K562 (cell line): ENCODE measurements at regions not wholly inside any gene's neighbourhood (a gene's known extent, or its start where the extent isn't known, plus 50 kb on each side); places are given as distances from the start of the nearest gene placed in this dataset.

Experiments used
- ARID1B ChIP-seq: fragments of 450-650 bp; IDR thresholded peaks from 2 replicates; pipeline ENCODE4 v1.6.1; 2016; ENCODE audit warnings: antibody characterized with exemption, mild to moderate bottlenecking, inconsistent platforms
- BHLHE40 ChIP-seq: IDR thresholded peaks from 2 replicates; pipeline ENCODE4 v1.6.1; 2011; ENCODE audit warnings: low read length, improper control_type of control experiment
- CBFA2T2 ChIP-seq: fragments of 450-650 bp; conservative IDR thresholded peaks from 2 replicates; pipeline ENCODE4 v1.6.1; 2017; ENCODE audit warnings: mild to moderate bottlenecking
- CBFA2T3 ChIP-seq: fragments of 450-650 bp; IDR thresholded peaks from 2 replicates; pipeline ENCODE4 v1.6.1; 2017
- CBX3 ChIP-seq, 2 experiments: IDR thresholded peaks; 1 replicate in 1 of 2; 2 replicates in 1 of 2; pipeline ENCODE4 v1.6.1; 2012; ENCODE audit warnings: inconsistent platforms in 2 of 2, low read length in 2 of 2, borderline replicate concordance in 1 of 2, control low read depth in 1 of 2
- CC2D1A ChIP-seq: fragments of 450-650 bp; IDR thresholded peaks from 2 replicates; pipeline ENCODE4 v1.6.1; 2017; ENCODE audit warnings: mild to moderate bottlenecking
- CEBPG ChIP-seq, 3 experiments: fragments of 200-800 bp in 1 of 3; sonication (Bioruptor generic) in 1 of 3; sonication (generic) in 1 of 3; formaldehyde crosslinking in 1 of 3; IDR thresholded peaks in 2 of 3; conservative IDR thresholded peaks in 1 of 3; 2 replicates each; pipeline versions ENCODE4 v1.6.1 to v1.8.0; 2016 to 2022; ENCODE audit warnings: missing compliant biosample characterization in 2 of 3, missing genetic modification characterization in 2 of 3, mild to moderate bottlenecking in 1 of 3, missing genetic modification reagents in 1 of 3
- EP400 ChIP-seq: fragments of 450-650 bp; IDR thresholded peaks from 2 replicates; pipeline ENCODE4 v1.6.1; 2017; ENCODE audit warnings: antibody characterized with exemption, mild to moderate bottlenecking, moderate library complexity
- FOXM1 ChIP-seq, 2 experiments: fragments of 450-650 bp in 1 of 2; sonication (generic) in 1 of 2; formaldehyde crosslinking in 1 of 2; IDR thresholded peaks; 2 replicates each; pipeline versions ENCODE4 v1.6.1 to v1.9.0; 2017 to 2022; ENCODE audit warnings: low read depth in 2 of 2, mild to moderate bottlenecking in 2 of 2, missing genetic modification reagents in 1 of 2, moderate library complexity in 1 of 2
- OTX1 ChIP-seq: fragments of 450-650 bp; formaldehyde crosslinking; IDR thresholded peaks from 2 replicates; pipeline ENCODE4 v1.4.0; 2022; ENCODE audit warnings: mild to moderate bottlenecking
- RAD51 ChIP-seq: fragments of 450-650 bp; IDR thresholded peaks from 2 replicates; pipeline ENCODE4 v1.7.1; 2016; ENCODE audit warnings: low read depth, mild to moderate bottlenecking, borderline replicate concordance
- SMAD2 ChIP-seq: fragments of 150-350 bp; IDR thresholded peaks from 2 replicates; pipeline ENCODE4 v1.6.1; 2014; ENCODE audit warnings: low read depth, mild to moderate bottlenecking, low read length
- TCF3 ChIP-seq: sonication (generic); formaldehyde crosslinking; IDR thresholded peaks from 2 replicates; pipeline ENCODE4 v1.4.0; 2020; ENCODE audit warnings: mild to moderate bottlenecking, missing genetic modification reagents
- TEAD4 ChIP-seq, 2 experiments: sonication (generic) in 1 of 2; formaldehyde crosslinking in 1 of 2; IDR thresholded peaks; 2 replicates each; pipeline versions ENCODE4 v1.6.1 to v1.8.0; 2012 to 2022; ENCODE audit warnings: borderline replicate concordance in 1 of 2, inconsistent platforms in 1 of 2, low read length in 1 of 2, mild to moderate bottlenecking in 1 of 2, missing genetic modification reagents in 1 of 2
- TRIM24 ChIP-seq, 2 experiments: fragments of 450-650 bp; IDR thresholded peaks; 2 replicates each; pipeline ENCODE4 v1.6.1; 2016
- ZNF57 ChIP-seq: fragments of 450-650 bp; formaldehyde crosslinking; IDR thresholded peaks from 2 replicates; pipeline ENCODE4 v1.4.0; 2020; ENCODE audit warnings: mild to moderate bottlenecking, moderate library complexity
- TF ChIP-seq, protein P1 (sequence below): sonication (generic); formaldehyde crosslinking; IDR thresholded peaks from 2 replicates; pipeline ENCODE4 v1.8.1; 2023; ENCODE audit warnings: mild to moderate bottlenecking, missing genetic modification reagents
- TF ChIP-seq, protein P2 (sequence below): sonication (generic); formaldehyde crosslinking; IDR thresholded peaks from 2 replicates; pipeline ENCODE4 v1.5.0; 2020; ENCODE audit warnings: missing genetic modification reagents
- TF ChIP-seq, protein P3 (sequence below): fragments of 450-650 bp; IDR thresholded peaks from 2 replicates; pipeline ENCODE4 v1.6.1; 2016; ENCODE audit warnings: mild to moderate bottlenecking
- TF ChIP-seq, protein P4 (sequence below), 2 experiments: IDR thresholded peaks in 1 of 2; conservative IDR thresholded peaks in 1 of 2; 2 replicates each; pipeline ENCODE4 v1.6.1; 2016; ENCODE audit warnings: low read depth in 2 of 2, mild to moderate bottlenecking in 1 of 2, missing compliant biosample characterization in 1 of 2, missing genetic modification characterization in 1 of 2, moderate library complexity in 1 of 2

DNA sequence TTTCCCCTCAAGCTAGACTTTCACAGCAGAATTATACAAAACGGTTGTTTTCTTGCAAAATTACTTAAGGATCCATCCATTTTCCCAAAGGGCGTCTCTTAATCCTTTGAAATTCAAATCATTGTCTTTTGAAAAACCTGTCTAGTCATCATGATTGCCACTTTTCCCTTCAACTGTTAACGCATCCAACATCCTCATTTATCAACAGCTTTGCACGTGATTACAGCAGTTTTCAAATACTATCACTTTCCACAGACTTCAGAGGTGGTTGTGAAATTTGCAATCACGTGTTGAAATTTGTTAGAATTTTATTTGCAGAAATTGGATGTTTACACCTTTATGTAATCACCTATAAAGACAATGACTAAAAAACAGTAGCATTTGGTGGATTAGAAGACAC, 304.4 kb upstream of the SLC39A10 start (continued):
- TF ChIP-seq CC2D1A (peak; percentile 93), RAD51 (peak; percentile 32; the same call in 1 of the 2 replicates), ARID1B (peak; percentile 38), ZNF57 (CRISPR knock-in tag) (no peak), OTX1 (CRISPR knock-in tag) (no peak), TCF3 (CRISPR knock-in tag) (peak; percentile 38; the same call in 1 of the 2 replicates), FOXM1 (IDR thresholded peaks at IDR 0.05; ENCODE audit: low read depth) (peak; percentile 97), FOXM1 (CRISPR knock-in tag; IDR thresholded peaks at IDR 0.05; ENCODE audit: low read depth) (no peak), SMAD2 (no peak), CEBPG (CRISPR knock-in tag; IDR thresholded peaks at IDR 0.05) (no peak), CEBPG (tag; conservative IDR thresholded peaks at IDR 0.05 in 1 of 2, IDR thresholded peaks at IDR 0.05 in 1 of 2) (0 out of 4 replicates have a peak, but pooled peaks of 1 of the 2 experiments have one; percentile 19), TRIM24 (IDR thresholded peaks at IDR 0.05) (peak; percentile 93), CBFA2T2 (peak; percentile 52; the same call in 1 of the 2 replicates), BHLHE40 (peak; percentile 79), TEAD4 (IDR thresholded peaks at IDR 0.05; ENCODE audit: low read length) (peak; percentile 58), TEAD4 (CRISPR knock-in tag; IDR thresholded peaks at IDR 0.05; ENCODE audit: borderline replicate concordance) (no peak), EP400 (no peak; the same call in 1 of the 2 replicates), CBX3 (IDR thresholded peaks at IDR 0.05; ENCODE audit: borderline replicate concordance in 1 of 2, low read length in 2 of 2) (peak in 1 of 2 experiments; percentile 86; a peak in 1 of 3 replicates), CBFA2T3 (peak; percentile 70)
- TF ChIP-seq, protein P1, sequence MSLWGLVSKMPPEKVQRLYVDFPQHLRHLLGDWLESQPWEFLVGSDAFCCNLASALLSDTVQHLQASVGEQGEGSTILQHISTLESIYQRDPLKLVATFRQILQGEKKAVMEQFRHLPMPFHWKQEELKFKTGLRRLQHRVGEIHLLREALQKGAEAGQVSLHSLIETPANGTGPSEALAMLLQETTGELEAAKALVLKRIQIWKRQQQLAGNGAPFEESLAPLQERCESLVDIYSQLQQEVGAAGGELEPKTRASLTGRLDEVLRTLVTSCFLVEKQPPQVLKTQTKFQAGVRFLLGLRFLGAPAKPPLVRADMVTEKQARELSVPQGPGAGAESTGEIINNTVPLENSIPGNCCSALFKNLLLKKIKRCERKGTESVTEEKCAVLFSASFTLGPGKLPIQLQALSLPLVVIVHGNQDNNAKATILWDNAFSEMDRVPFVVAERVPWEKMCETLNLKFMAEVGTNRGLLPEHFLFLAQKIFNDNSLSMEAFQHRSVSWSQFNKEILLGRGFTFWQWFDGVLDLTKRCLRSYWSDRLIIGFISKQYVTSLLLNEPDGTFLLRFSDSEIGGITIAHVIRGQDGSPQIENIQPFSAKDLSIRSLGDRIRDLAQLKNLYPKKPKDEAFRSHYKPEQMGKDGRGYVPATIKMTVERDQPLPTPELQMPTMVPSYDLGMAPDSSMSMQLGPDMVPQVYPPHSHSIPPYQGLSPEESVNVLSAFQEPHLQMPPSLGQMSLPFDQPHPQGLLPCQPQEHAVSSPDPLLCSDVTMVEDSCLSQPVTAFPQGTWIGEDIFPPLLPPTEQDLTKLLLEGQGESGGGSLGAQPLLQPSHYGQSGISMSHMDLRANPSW: no peak
- TF ChIP-seq, protein P2, sequence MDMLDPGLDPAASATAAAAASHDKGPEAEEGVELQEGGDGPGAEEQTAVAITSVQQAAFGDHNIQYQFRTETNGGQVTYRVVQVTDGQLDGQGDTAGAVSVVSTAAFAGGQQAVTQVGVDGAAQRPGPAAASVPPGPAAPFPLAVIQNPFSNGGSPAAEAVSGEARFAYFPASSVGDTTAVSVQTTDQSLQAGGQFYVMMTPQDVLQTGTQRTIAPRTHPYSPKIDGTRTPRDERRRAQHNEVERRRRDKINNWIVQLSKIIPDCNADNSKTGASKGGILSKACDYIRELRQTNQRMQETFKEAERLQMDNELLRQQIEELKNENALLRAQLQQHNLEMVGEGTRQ (CRISPR knock-in tag): peak; percentile 22; the same call in 1 of the 2 replicates
- TF ChIP-seq, protein P3, sequence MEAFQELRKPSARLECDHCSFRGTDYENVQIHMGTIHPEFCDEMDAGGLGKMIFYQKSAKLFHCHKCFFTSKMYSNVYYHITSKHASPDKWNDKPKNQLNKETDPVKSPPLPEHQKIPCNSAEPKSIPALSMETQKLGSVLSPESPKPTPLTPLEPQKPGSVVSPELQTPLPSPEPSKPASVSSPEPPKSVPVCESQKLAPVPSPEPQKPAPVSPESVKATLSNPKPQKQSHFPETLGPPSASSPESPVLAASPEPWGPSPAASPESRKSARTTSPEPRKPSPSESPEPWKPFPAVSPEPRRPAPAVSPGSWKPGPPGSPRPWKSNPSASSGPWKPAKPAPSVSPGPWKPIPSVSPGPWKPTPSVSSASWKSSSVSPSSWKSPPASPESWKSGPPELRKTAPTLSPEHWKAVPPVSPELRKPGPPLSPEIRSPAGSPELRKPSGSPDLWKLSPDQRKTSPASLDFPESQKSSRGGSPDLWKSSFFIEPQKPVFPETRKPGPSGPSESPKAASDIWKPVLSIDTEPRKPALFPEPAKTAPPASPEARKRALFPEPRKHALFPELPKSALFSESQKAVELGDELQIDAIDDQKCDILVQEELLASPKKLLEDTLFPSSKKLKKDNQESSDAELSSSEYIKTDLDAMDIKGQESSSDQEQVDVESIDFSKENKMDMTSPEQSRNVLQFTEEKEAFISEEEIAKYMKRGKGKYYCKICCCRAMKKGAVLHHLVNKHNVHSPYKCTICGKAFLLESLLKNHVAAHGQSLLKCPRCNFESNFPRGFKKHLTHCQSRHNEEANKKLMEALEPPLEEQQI: peak; percentile 92
- TF ChIP-seq, protein P4, sequence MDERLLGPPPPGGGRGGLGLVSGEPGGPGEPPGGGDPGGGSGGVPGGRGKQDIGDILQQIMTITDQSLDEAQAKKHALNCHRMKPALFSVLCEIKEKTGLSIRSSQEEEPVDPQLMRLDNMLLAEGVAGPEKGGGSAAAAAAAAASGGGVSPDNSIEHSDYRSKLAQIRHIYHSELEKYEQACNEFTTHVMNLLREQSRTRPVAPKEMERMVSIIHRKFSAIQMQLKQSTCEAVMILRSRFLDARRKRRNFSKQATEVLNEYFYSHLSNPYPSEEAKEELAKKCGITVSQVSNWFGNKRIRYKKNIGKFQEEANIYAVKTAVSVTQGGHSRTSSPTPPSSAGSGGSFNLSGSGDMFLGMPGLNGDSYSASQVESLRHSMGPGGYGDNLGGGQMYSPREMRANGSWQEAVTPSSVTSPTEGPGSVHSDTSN (CRISPR knock-in tag; IDR thresholded peaks at IDR 0.05; ENCODE audit: low read depth): no peak
- TF ChIP-seq, protein P4 (tag; conservative IDR thresholded peaks at IDR 0.05; ENCODE audit: low read depth): peak; percentile 54
